HCT116 (cell line): ENCODE measurements at regions not wholly inside any gene's neighbourhood (a gene's known extent, or its start where the extent isn't known, plus 50 kb on each side); places are given as distances from the start of the nearest gene placed in this dataset.

Experiments
- ATAC-seq: fragments of 200-7000 bp; cut with Tn5 transposase; 2 replicates; pipeline ENCODE4 v1.9.1; 2020; ENCODE audit warnings: mild to moderate bottlenecking, moderate library complexity
- BruUV-seq: library from RNA; stranded (reverse); fragments of 400-500 nt; replicated peaks from 2 replicates; lab custom pipeline; 2021; lab: Mats Ljungman, UMichigan
- CTCF ChIA-PET: fragments of 300-600 bp; sonication (Branson Sonifier 250); formaldehyde crosslinking; loops from one replicate; lab custom pipeline; 2021; ENCODE audit warnings: antibody characterized with exemption; lab: Charles Lee
- POLR2A ChIA-PET: fragments of 300-600, 350-600 bp; sonication (Branson Sonifier 250); formaldehyde crosslinking; loops from one replicate; lab custom pipeline; 2021; ENCODE audit warnings: antibody characterized with exemption; lab: Charles Lee
- RAD21 ChIA-PET, 2 experiments: fragments of 300-600 bp; sonication (Branson Sonifier 250); formaldehyde crosslinking; loops; one replicate each; lab custom pipeline; 2023; ENCODE audit warnings: low total read pairs in 2 of 2; ENCODE audit not compliant: uncharacterized antibody in 2 of 2, unreplicated experiment in 2 of 2, low non-redundant PET in 1 of 2; lab: Charles Lee
- DNase-seq: peaks from one replicate; pipeline ENCODE4 v3.0.0-alpha.2; 2010; ENCODE audit warnings: low read depth, low spot score
- H2AFZ ChIP-seq: fragments of 200-600 bp; shearing (Covaris generic), sonication (generic); 2 replicates; pipeline ENCODE4 v1.6.1; 2017; ENCODE audit warnings: low read depth, mixed run types, mixed read lengths, antibody characterized with exemption, low read length; ENCODE audit not compliant: poor library complexity, severe bottlenecking
- H3K27ac ChIP-seq: 2 replicates; pipeline ENCODE4 v1.5.1; 2012; ENCODE audit warnings: low read depth, low read length
- H3K27me3 ChIP-seq: fragments of 200-600 bp; sonication (generic); 2 replicates; pipeline ENCODE4 v1.6.1; 2016; ENCODE audit warnings: mixed run types, low read length, mixed read lengths; ENCODE audit not compliant: insufficient read depth
- H3K36me3 ChIP-seq, 2 experiments: fragments of 200-500 bp in 1 of 2; fragments of 200-600 bp in 1 of 2; sonication (Bioruptor generic) in 1 of 2; sonication (generic) in 1 of 2; 2 replicates each; pipeline versions ENCODE4 v1.5.1 to v1.6.1; 2014 to 2016; ENCODE audit warnings: low read length in 2 of 2, inconsistent platforms in 1 of 2, mixed read lengths in 1 of 2, mixed run types in 1 of 2; ENCODE audit not compliant: insufficient read depth in 2 of 2, control insufficient read depth in 1 of 2
- H3K4me1 ChIP-seq, 2 experiments: fragments of 200-600 bp in 1 of 2; sonication (generic) in 1 of 2; 2 replicates each; pipeline versions ENCODE4 v1.5.1 to v1.6.1; 2012 to 2017; ENCODE audit warnings: low read length in 2 of 2, inconsistent platforms in 1 of 2, mild to moderate bottlenecking in 1 of 2, mixed read lengths in 1 of 2, mixed run types in 1 of 2, moderate library complexity in 1 of 2; ENCODE audit not compliant: insufficient read depth in 2 of 2, control insufficient read depth in 1 of 2
- H3K4me2 ChIP-seq: fragments of 200-600 bp; sonication (generic); 2 replicates; pipeline ENCODE4 v1.6.1; 2017; ENCODE audit warnings: mixed run types, low read length, mixed read lengths
- H3K4me3 ChIP-seq, 2 experiments: fragments of 200-600 bp in 1 of 2; sonication (generic) in 1 of 2; replicated peaks in 1 of 2; 2 replicates each; pipeline ENCODE4 v1.5.1; 2011 to 2016; ENCODE audit warnings: low read length in 2 of 2, control low read depth in 1 of 2, low read depth in 1 of 2, mild to moderate bottlenecking in 1 of 2, mixed read lengths in 1 of 2, mixed run types in 1 of 2
- H3K79me2 ChIP-seq: fragments of 200-600 bp; sonication (generic); 2 replicates; pipeline ENCODE4 v1.6.1; 2017; ENCODE audit warnings: mild to moderate bottlenecking, mixed run types, low read length, moderate library complexity, mixed read lengths; ENCODE audit not compliant: insufficient read depth
- H3K9ac ChIP-seq: fragments of 200-600 bp; sonication (generic); 2 replicates; pipeline ENCODE4 v1.6.1; 2016; ENCODE audit warnings: low read length, mixed read lengths
- H3K9me2 ChIP-seq: fragments of 200-600 bp; sonication (generic), shearing (Covaris generic); 2 replicates; pipeline ENCODE4 v1.6.1; 2017; ENCODE audit warnings: mixed run types, mild to moderate bottlenecking, moderate library complexity; ENCODE audit not compliant: insufficient read depth
- H3K9me3 ChIP-seq, 2 experiments: fragments of 200-500 bp in 1 of 2; fragments of 200-600 bp in 1 of 2; sonication (Bioruptor generic) in 1 of 2; sonication (generic) in 1 of 2; 2 replicates each; pipeline ENCODE4 v1.6.1; 2014 to 2017; ENCODE audit warnings: low read length in 2 of 2, mixed read lengths in 2 of 2, inconsistent platforms in 1 of 2, low read depth in 1 of 2, mild to moderate bottlenecking in 1 of 2, mixed run types in 1 of 2, moderate library complexity in 1 of 2; ENCODE audit not compliant: control insufficient read depth in 1 of 2, insufficient read depth in 1 of 2
- H4K20me1 ChIP-seq: fragments of 200-600 bp; sonication (generic), shearing (Covaris generic); 2 replicates; pipeline ENCODE4 v1.6.1; 2017; ENCODE audit warnings: mixed run types, mild to moderate bottlenecking, moderate library complexity; ENCODE audit not compliant: insufficient read depth
- CBX3 ChIP-seq: IDR thresholded peaks from 2 replicates; pipeline ENCODE4 v1.6.1; 2012; ENCODE audit warnings: low read depth
- EGR1 ChIP-seq: IDR thresholded peaks from 2 replicates; pipeline ENCODE4 v1.6.1; 2012; ENCODE audit warnings: low read depth
- ELF1 ChIP-seq: IDR thresholded peaks from 2 replicates; pipeline ENCODE4 v1.6.1; 2012; ENCODE audit warnings: low read depth, borderline replicate concordance
- EZH2 ChIP-seq: fragments of 200-600 bp; sonication (generic); IDR thresholded peaks from 2 replicates; pipeline ENCODE4 v1.6.1; 2017; ENCODE audit warnings: antibody characterized with exemption, mixed run types
- EZH2phosphoT487 ChIP-seq: fragments of 200-600 bp; IDR thresholded peaks from 2 replicates; pipeline ENCODE4 v1.6.1; 2018; ENCODE audit warnings: antibody characterized with exemption, borderline replicate concordance
- FOSL1 ChIP-seq: IDR thresholded peaks from 2 replicates; pipeline ENCODE4 v1.6.1; 2012; ENCODE audit warnings: low read depth
- JUND ChIP-seq: IDR thresholded peaks from 2 replicates; pipeline ENCODE4 v1.6.1; 2012
- POLR2A ChIP-seq: IDR thresholded peaks from 2 replicates; pipeline ENCODE4 v1.7.0; 2011; ENCODE audit warnings: borderline replicate concordance; ENCODE audit not compliant: insufficient read depth, insufficient read length; ENCODE audit errors: extremely low read depth
- POLR2AphosphoS5 ChIP-seq: IDR thresholded peaks from 2 replicates; pipeline ENCODE4 v1.6.1; 2011; ENCODE audit warnings: mild to moderate bottlenecking, low read depth, low read length, moderate library complexity
- RAD21 ChIP-seq: IDR thresholded peaks from 2 replicates; pipeline ENCODE4 v1.6.1; 2012; ENCODE audit warnings: low read depth, mild to moderate bottlenecking
- SIN3A ChIP-seq: IDR thresholded peaks from 2 replicates; pipeline ENCODE4 v1.6.1; 2012; ENCODE audit warnings: low read depth
- SP1 ChIP-seq: IDR thresholded peaks from 2 replicates; pipeline ENCODE4 v1.6.1; 2012; ENCODE audit warnings: low read depth
- SRF ChIP-seq: IDR thresholded peaks from 2 replicates; pipeline ENCODE4 v1.6.1; 2012; ENCODE audit warnings: low read depth
- YY1 ChIP-seq: IDR thresholded peaks from 2 replicates; pipeline ENCODE4 v1.6.1; 2011; ENCODE audit warnings: low read length, low read depth, moderate library complexity, mild to moderate bottlenecking; ENCODE audit not compliant: insufficient replicate concordance; ENCODE audit errors: extremely low read depth
- ZFX ChIP-seq: fragments of 450-650 bp; IDR thresholded peaks from 2 replicates; pipeline ENCODE4 v1.6.1; 2017
- ZNF274 ChIP-seq: fragments of 200-500 bp; sonication (Bioruptor generic); IDR thresholded peaks from 2 replicates; pipeline ENCODE4 v1.6.1; 2014; ENCODE audit warnings: mild to moderate bottlenecking, low read depth, low read length, inconsistent platforms
- intact Hi-C: fragments of 100-400 bp; cut with micrococcal nuclease; formaldehyde crosslinking; loops from 2 replicates; pipeline ENCODE4 v1.10.0; 2022
- TF ChIP-seq, protein P1 (sequence below): IDR thresholded peaks from 2 replicates; pipeline ENCODE4 v1.6.1; 2012
- TF ChIP-seq, protein P2 (sequence below): IDR thresholded peaks from 2 replicates; pipeline ENCODE4 v1.6.1; 2011; ENCODE audit warnings: mild to moderate bottlenecking, low read length, moderate library complexity; ENCODE audit not compliant: insufficient replicate concordance; ENCODE audit errors: extremely low read depth
- TF ChIP-seq, protein P3 (sequence below): IDR thresholded peaks from 2 replicates; pipeline ENCODE4 v1.6.1; 2012

DNA sequence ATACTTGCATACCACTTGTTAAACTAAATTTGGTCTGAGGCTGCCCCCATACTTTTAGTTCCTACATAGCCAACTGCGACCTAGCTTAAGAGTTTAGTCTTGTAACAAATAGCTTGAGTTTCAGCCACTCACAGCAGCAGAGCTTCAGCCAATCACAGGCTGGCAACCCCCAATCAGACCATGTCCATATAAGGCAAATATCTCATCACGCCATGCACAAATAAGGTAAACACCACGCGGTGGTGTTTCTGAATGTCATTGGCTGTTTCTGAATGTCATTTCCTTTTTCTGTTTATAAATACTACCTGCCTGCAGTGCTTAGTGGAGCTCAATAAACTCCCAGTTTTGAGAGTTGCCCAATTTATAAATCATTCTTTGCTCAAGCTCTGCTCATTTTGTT is 143.1 kb upstream of the MAD2L1 start:
- no peak for ATAC-seq
- Histone ChIP-seq H3K27me3 (no peaks in the 10 kb centered on the region), H3K9ac (no peak overlapping the region), H3K79me2 (no peaks in the 10 kb centered on the region), H3K9me2 (no peaks in the 10 kb centered on the region), H3K4me3 (no peak overlapping the region), H2AFZ (no peak overlapping the region), H4K20me1 (no peaks in the 10 kb centered on the region), H3K27ac (no peak overlapping the region), H3K4me1 (no peaks in the 10 kb centered on the region), H3K9me3 (no peaks in the 10 kb centered on the region), H3K4me2 (no peak overlapping the region), H3K36me3 (no peaks in the 10 kb centered on the region)
- CTCF ChIA-PET: no interaction called here
- intact Hi-C loops: no loop called here
- no peak for DNase-seq
- TF ChIP-seq SRF (peak; percentile 72), RAD21 (no peak)
- RAD21 ChIA-PET: no interaction called here
- POLR2A ChIA-PET: no interaction called here
- no TSS peak for BruUV-seq

DNA sequence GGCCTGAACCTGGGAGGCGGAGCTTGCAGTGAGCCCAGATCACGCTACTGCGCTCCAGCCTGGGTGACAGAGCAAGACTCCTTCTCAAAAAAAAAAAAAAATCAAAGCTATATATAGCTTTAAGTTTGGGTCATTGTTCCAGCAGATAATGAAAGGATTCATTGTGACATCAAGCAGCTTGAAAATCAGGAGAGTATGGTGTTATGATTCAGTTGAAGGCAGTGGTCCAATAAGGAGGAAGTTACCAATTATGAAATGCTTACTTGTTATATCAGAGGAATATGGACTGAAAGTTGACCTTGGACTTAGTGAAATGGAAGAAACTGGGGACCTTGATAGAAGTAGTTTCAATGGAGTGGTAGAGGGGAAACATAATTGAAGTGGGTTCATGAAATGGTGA is 140.4 kb upstream of the MAD2L1 start:
- no peak overlapping the region for H3K27ac ChIP-seq
- no peaks in the 10 kb centered on the region for H3K79me2 ChIP-seq
- H3K9me2 ChIP-seq: no peaks in the 10 kb centered on the region
- intact Hi-C loops: no loop called here
- ATAC-seq (no peak), DNase-seq (no peak)
- H3K36me3 ChIP-seq: no peaks in the 10 kb centered on the region
- RAD21 ChIA-PET: no interaction called here
- no peak overlapping the region for H3K9ac ChIP-seq
- H3K4me1 ChIP-seq: no peaks in the 10 kb centered on the region
- H3K9me3 ChIP-seq: no peaks in the 10 kb centered on the region
- POLR2A ChIA-PET: no interaction called here
- CTCF ChIA-PET: no interaction called here
- H3K4me3 ChIP-seq: no peak overlapping the region
- no peak overlapping the region for H2AFZ ChIP-seq
- H3K4me2 ChIP-seq: no peak overlapping the region
- H4K20me1 ChIP-seq: no peaks in the 10 kb centered on the region
- no peaks in the 10 kb centered on the region for H3K27me3 ChIP-seq
- no TSS peak for BruUV-seq
- TF ChIP-seq EZH2: no peak
- TF ChIP-seq ZNF274: no peak
- no peak for TF ChIP-seq EZH2phosphoT487
- TF ChIP-seq ZFX: no peak
- no peak for TF ChIP-seq ELF1
- TF ChIP-seq EGR1: no peak
- TF ChIP-seq, protein P1, sequence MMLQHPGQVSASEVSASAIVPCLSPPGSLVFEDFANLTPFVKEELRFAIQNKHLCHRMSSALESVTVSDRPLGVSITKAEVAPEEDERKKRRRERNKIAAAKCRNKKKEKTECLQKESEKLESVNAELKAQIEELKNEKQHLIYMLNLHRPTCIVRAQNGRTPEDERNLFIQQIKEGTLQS: no peak
- no peak for TF ChIP-seq POLR2AphosphoS5
- no peak for TF ChIP-seq YY1
- no peak for TF ChIP-seq CBX3
- TF ChIP-seq, protein P2, sequence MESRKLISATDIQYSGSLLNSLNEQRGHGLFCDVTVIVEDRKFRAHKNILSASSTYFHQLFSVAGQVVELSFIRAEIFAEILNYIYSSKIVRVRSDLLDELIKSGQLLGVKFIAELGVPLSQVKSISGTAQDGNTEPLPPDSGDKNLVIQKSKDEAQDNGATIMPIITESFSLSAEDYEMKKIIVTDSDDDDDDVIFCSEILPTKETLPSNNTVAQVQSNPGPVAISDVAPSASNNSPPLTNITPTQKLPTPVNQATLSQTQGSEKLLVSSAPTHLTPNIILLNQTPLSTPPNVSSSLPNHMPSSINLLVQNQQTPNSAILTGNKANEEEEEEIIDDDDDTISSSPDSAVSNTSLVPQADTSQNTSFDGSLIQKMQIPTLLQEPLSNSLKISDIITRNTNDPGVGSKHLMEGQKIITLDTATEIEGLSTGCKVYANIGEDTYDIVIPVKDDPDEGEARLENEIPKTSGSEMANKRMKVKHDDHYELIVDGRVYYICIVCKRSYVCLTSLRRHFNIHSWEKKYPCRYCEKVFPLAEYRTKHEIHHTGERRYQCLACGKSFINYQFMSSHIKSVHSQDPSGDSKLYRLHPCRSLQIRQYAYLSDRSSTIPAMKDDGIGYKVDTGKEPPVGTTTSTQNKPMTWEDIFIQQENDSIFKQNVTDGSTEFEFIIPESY: no peak
- TF ChIP-seq, protein P3, sequence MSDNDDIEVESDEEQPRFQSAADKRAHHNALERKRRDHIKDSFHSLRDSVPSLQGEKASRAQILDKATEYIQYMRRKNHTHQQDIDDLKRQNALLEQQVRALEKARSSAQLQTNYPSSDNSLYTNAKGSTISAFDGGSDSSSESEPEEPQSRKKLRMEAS: no peak
- no peak for TF ChIP-seq SP1
- TF ChIP-seq FOSL1: no peak
- TF ChIP-seq JUND: no peak
- TF ChIP-seq SIN3A: no peak
- TF ChIP-seq POLR2A: no peak
- TF ChIP-seq RAD21: no peak
